CD4-positive, alpha-beta T cell (primary cell): ENCODE measurements at regions not wholly inside any gene's neighbourhood (a gene's known extent, or its start where the extent isn't known, plus 50 kb on each side); places are given as distances from the start of the nearest gene placed in this dataset.
"Not testable (repeated sequence)": the region's sequence is repeated elsewhere in the genome, so short reads cannot be mapped to it uniquely, and the experiment has no call there.

Source experiments
- ATAC-seq: fragments of 200-7000 bp; cut with Tn5 transposase; one replicate; pipeline ENCODE4 v1.10.0; 2022; ENCODE audit warnings: mild to moderate bottlenecking; ENCODE audit not compliant: poor library complexity
- CTCF ChIA-PET: fragments of 350-600 bp; sonication (Branson Sonifier 250); formaldehyde crosslinking; loops from one replicate; lab custom pipeline; 2021; ENCODE audit warnings: antibody characterized with exemption, inconsistent platforms; lab: Charles Lee
- POLR2A ChIA-PET: fragments of 350-600 bp; sonication (Branson Sonifier 250); formaldehyde crosslinking; loops from one replicate; lab custom pipeline; 2021; ENCODE audit warnings: antibody characterized with exemption, inconsistent platforms; lab: Charles Lee
- DNase-seq, 14 experiments: peaks; one replicate each; pipeline ENCODE4 v3.0.0-alpha.2; 2013 to 2020; ENCODE audit warnings: mixed read lengths in 2 of 14
- H3K27ac ChIP-seq, 2 donors: one replicate each; pipeline versions ENCODE4 v1.5.1 to v1.7.0; 2013; ENCODE audit warnings: low read length in 2 of 2, low read depth in 1 of 2, mild to moderate bottlenecking in 1 of 2
- H3K27me3 ChIP-seq, 2 experiments: 1 replicate in 1 of 2; 2 replicates in 1 of 2; pipeline versions ENCODE4 v1.6.1 to v1.7.0; 2013; ENCODE audit warnings: low read length in 2 of 2, control low read depth in 1 of 2, mild to moderate bottlenecking in 1 of 2, moderate library complexity in 1 of 2; ENCODE audit not compliant: insufficient read depth in 2 of 2, control insufficient read depth in 1 of 2
- H3K36me3 ChIP-seq: one replicate; pipeline ENCODE4 v1.6.1; 2013; ENCODE audit warnings: low read length, control low read depth; ENCODE audit not compliant: insufficient read depth
- H3K4me1 ChIP-seq: one replicate; pipeline ENCODE4 v1.6.1; 2013; ENCODE audit warnings: low read length, control low read depth; ENCODE audit not compliant: insufficient read depth
- H3K4me3 ChIP-seq: one replicate; pipeline ENCODE4 v1.5.1; 2013; ENCODE audit warnings: mild to moderate bottlenecking, low read length, moderate library complexity
- H3K9me3 ChIP-seq, 2 experiments: 1 replicate in 1 of 2; 2 replicates in 1 of 2; pipeline versions ENCODE4 v1.6.1 to v1.7.0; 2013; ENCODE audit warnings: low read length in 2 of 2, mild to moderate bottlenecking in 2 of 2, control low read depth in 1 of 2, moderate library complexity in 1 of 2; ENCODE audit not compliant: control insufficient read depth in 1 of 2, insufficient read depth in 1 of 2
- H3K27ac Mint-ChIP-seq: one replicate; pipeline ENCODE4 v1.8.0; 2020; ENCODE audit warnings: mixed read lengths
- H3K27me3 Mint-ChIP-seq: one replicate; pipeline ENCODE4 v1.8.0; 2021; ENCODE audit warnings: mixed read lengths
- H3K36me3 Mint-ChIP-seq: one replicate; pipeline ENCODE4 v1.8.0; 2021; ENCODE audit warnings: low read depth, mixed read lengths
- H3K4me1 Mint-ChIP-seq: one replicate; pipeline ENCODE4 v1.8.0; 2021; ENCODE audit warnings: low read depth, mixed read lengths
- H3K4me3 Mint-ChIP-seq: one replicate; pipeline ENCODE4 v1.8.0; 2020; ENCODE audit warnings: mild to moderate bottlenecking, mixed read lengths
- H3K9me3 Mint-ChIP-seq: one replicate; pipeline ENCODE4 v1.8.0; 2020; ENCODE audit warnings: mixed read lengths
- intact Hi-C, 2 experiments: fragments of 100-400 bp; cut with DNase I in 1 of 2; cut with micrococcal nuclease in 1 of 2; formaldehyde crosslinking; loops; one replicate each; pipeline versions ENCODE4 v1.15.1 to v1.9.0; 2023 to 2025; cut with DNase I, micrococcal nuclease
- TF ChIP-seq, protein P1 (sequence below): fragments of 200-600 bp; IDR thresholded peaks from one replicate; pipeline ENCODE4 v1.8.0; 2022; ENCODE audit warnings: antibody characterized with exemption, mild to moderate bottlenecking

DNA sequence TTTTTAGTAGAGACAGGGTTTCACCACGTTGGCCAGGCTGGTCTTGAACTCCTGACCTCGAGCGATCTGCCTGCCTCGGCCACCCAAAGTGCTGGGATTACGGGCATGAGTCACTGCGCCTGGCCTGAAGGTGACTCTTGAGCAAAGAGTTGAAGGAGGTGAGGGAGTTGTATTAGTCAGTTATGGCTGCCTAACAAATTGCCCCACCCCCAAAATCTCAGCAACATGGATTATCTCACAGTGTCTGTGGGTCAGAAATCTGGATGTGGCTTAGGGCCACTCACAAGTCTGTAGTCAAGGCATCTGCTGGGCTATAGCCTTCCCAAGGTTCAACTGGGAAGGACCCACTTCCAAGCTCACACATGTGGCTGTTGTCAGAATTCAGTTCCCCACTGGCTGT, 52.8 kb upstream of the ADGRE5 start:
- Mint-ChIP-seq H3K27ac (no peak overlapping the region), H3K36me3 (no peaks in the 10 kb centered on the region), H3K4me1 (no peaks in the 10 kb centered on the region), H3K9me3 (no peaks in the 10 kb centered on the region), H3K27me3 (no peaks in the 10 kb centered on the region), H3K4me3 (no peak overlapping the region)
- Histone ChIP-seq H3K4me3 (no peak overlapping the region), H3K27me3 (no peaks in the 10 kb centered on the region), H3K27ac (no peak overlapping the region), H3K4me1 (peaks cover 4% of the 10 kb centered on the region), H3K9me3 (no peaks in the 10 kb centered on the region), H3K36me3 (no peaks in the 10 kb centered on the region)
- DNase-seq (no peak), ATAC-seq (no peak)
- ChIA-PET POLR2A (no interaction called here), CTCF (interaction anchor here (1.2 kb wide), 1 partner anchor 20 kb away, joined by 5 read pairs; no protein-coding TSS in a partner anchor)
- TF ChIP-seq, protein P1, sequence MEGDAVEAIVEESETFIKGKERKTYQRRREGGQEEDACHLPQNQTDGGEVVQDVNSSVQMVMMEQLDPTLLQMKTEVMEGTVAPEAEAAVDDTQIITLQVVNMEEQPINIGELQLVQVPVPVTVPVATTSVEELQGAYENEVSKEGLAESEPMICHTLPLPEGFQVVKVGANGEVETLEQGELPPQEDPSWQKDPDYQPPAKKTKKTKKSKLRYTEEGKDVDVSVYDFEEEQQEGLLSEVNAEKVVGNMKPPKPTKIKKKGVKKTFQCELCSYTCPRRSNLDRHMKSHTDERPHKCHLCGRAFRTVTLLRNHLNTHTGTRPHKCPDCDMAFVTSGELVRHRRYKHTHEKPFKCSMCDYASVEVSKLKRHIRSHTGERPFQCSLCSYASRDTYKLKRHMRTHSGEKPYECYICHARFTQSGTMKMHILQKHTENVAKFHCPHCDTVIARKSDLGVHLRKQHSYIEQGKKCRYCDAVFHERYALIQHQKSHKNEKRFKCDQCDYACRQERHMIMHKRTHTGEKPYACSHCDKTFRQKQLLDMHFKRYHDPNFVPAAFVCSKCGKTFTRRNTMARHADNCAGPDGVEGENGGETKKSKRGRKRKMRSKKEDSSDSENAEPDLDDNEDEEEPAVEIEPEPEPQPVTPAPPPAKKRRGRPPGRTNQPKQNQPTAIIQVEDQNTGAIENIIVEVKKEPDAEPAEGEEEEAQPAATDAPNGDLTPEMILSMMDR: no peak
- intact Hi-C loops: no loop called here

DNA sequence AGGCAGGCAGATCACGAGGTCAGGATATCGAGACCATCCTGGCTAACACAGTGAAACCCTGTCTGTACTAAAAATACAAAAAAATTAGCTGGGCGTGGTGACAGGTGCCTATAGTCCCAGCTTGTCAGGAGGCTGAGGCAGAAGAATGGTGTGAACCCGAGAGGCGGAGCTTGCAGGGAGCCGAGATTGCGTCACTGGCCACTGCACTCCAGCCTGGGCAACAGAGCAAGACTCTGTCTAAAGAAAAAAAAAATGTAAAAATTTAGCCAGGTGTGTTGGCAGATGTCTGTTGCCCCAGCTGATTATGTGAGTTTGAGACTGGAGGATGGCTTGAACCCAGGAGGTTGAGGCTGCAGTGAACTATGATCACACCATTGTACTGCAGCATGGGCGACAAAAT, 54.2 kb upstream of the ADGRE5 start:
- H3K36me3 Mint-ChIP-seq, H3K4me3 Mint-ChIP-seq, H3K4me1 ChIP-seq, H3K4me1 Mint-ChIP-seq, H3K9me3 Mint-ChIP-seq, H3K36me3 ChIP-seq, DNase-seq, ATAC-seq, H3K27me3 ChIP-seq, intact Hi-C loops, H3K4me3 ChIP-seq, H3K27ac ChIP-seq, POLR2A ChIA-PET, H3K27me3 Mint-ChIP-seq, H3K9me3 ChIP-seq, H3K27ac Mint-ChIP-seq: not testable (repeated sequence)
- CTCF ChIA-PET: interaction anchor here (0.6 to 1.2 kb wide), 2 partner anchors 21 to 160 kb away, joined by 4 to 5 read pairs; no protein-coding TSS in a partner anchor

DNA sequence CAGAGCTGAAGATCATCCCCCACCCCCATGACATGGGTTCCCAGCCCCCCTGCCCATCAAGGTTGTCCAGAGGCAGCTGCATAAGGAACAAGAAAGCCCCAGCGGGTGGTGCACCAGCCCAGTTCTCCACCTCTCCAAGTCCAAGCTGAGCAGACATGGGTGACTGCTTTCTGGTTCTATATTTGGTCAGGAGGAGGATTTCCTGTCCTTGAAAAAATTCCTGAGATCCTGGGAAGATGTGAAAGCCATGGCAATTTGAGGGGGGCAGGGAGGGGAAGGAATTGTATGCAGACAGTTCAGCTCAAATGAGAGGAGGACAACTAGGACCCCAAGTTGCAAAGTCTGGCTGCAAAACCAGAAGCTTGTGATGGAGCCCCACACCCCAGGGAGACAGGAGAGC, 55.4 kb upstream of the ADGRE5 start:
- Mint-ChIP-seq H3K9me3 (no peaks in the 10 kb centered on the region), H3K4me1 (no peaks in the 10 kb centered on the region), H3K27me3 (no peaks in the 10 kb centered on the region), H3K27ac (no peak overlapping the region), H3K4me3 (no peak overlapping the region), H3K36me3 (no peaks in the 10 kb centered on the region)
- Histone ChIP-seq H3K4me3 (no peak overlapping the region), H3K9me3 (no peaks in the 10 kb centered on the region), H3K4me1 (no peaks in the 10 kb centered on the region), H3K36me3 (no peaks in the 10 kb centered on the region), H3K27me3 (no peaks in the 10 kb centered on the region), H3K27ac (no peak overlapping the region)
- POLR2A ChIA-PET: no interaction called here
- no peak for DNase-seq
- CTCF ChIA-PET: no interaction called here
- ATAC-seq: no peak
- intact Hi-C loops: no loop called here
- TF ChIP-seq, protein P1: no peak

DNA sequence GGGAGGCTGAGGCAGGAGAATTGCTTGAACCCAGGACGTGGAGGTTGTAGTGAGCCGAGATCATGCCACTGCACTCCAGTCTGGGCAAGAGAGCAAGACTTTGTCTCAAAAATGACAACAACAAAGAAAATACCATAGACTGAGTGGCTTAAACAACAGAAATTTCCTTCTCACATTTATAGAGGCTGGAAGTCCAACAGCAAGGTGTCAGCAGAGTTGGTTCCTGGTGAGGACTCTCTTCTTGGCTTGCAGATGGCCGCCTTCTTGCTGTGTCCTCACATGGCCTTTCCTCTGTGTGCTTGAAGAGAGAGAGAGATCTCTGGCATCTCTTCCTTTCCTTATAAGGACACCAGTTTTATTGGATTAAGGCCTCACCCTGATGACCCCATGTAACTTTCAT, 56.1 kb upstream of the ADGRE5 start:
- TF ChIP-seq, protein P1: no peak
- no peak for DNase-seq
- Mint-ChIP-seq H3K36me3 (no peaks in the 10 kb centered on the region), H3K27me3 (no peaks in the 10 kb centered on the region), H3K27ac (no peak overlapping the region), H3K4me1 (no peaks in the 10 kb centered on the region), H3K9me3 (no peaks in the 10 kb centered on the region), H3K4me3 (no peak overlapping the region)
- CTCF ChIA-PET: no interaction called here
- H3K27ac ChIP-seq: no peak overlapping the region
- no peaks in the 10 kb centered on the region for H3K4me1 ChIP-seq
- no peaks in the 10 kb centered on the region for H3K36me3 ChIP-seq
- ATAC-seq: no peak
- H3K27me3 ChIP-seq: no peaks in the 10 kb centered on the region
- no peak overlapping the region for H3K4me3 ChIP-seq
- H3K9me3 ChIP-seq: no peaks in the 10 kb centered on the region
- intact Hi-C loops: no loop called here
- POLR2A ChIA-PET: no interaction called here
